NCI-H524 treated with DMSO at 0.1 percent for 48 hours (cell line): ENCODE measurements at regions not wholly inside any gene's neighbourhood (a gene's known extent, or its start where the extent isn't known, plus 50 kb on each side); places are given as distances from the start of the nearest gene placed in this dataset.

Source experiments
- DNase-seq: peaks from one replicate; lab custom pipeline; 2025; lab: John Stamatoyannopoulos, UW

GRCh38 chr2:241924069-241924908 lies 54.8 kb downstream of the RTP5 start:
- DNase-seq: no peak

DNA sequence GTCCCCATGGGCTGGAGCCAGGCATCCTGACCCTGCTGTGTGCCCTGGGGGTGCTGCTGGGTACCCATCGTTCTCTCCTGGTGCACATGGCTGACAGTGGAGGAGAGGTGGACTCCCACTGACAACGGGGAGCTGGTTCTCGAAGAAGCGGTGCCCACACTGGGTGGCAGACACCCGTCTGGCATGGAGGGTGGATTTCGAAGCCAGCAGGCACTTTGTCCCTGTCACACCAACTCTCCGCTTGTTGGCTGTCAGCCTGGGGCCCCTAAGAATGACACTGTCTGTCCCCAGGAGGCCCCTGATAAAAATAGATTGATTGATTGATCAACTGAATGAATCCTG lies 55.4 kb downstream of the RTP5 start:
- DNase-seq: no peak

DNA sequence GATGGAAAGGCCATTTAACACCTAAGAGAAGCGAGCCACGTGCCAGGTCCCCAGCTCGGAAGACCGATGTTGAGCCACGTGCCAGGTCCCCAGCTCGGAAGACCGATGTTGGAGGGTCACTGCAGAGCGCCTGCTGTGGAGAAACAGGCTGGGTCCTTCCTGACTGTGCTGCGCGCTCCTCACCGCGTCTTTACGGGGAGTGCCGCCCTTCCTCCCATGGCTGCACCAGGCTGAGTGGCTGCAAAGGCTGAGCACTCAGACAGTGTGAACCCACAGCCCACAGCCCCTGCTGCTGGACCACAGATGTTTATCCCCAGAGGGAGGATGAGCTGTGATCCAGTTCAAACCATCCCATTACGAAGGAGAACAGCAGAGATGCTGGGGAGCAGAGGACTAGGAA lies 55.7 kb downstream of the RTP5 start:
- DNase-seq: no peak

DNA sequence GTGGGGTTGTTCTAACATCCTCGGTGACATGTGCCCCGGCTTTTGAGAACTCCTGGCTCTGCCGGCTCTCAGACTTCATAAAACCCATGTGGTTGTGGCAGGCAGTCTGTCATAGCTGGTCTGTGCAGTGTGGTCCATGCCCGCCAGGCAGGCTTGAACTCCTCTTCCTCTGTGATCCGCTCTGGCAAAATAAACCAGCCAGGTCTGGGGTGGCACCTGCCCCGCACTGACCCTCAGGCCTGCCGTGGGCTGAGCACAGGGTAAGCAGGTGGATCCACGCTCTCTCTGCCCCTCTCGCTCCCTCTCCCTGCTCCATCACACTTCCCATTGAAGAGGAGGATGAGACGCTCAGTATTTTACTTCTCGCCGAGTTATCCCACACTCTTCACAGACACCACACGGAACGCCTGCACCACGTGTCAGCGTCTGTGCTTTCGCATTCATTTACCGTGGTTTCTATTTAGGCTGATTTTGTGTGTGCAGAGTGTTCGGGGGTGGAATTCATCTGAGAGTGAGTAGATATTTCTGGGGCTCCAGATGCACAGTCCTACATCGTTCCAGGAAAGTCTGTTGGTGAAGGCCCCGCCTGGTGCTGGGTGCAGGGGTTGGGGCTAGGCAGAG lies 56.4 kb downstream of the RTP5 start:
- DNase-seq: no peak

DNA sequence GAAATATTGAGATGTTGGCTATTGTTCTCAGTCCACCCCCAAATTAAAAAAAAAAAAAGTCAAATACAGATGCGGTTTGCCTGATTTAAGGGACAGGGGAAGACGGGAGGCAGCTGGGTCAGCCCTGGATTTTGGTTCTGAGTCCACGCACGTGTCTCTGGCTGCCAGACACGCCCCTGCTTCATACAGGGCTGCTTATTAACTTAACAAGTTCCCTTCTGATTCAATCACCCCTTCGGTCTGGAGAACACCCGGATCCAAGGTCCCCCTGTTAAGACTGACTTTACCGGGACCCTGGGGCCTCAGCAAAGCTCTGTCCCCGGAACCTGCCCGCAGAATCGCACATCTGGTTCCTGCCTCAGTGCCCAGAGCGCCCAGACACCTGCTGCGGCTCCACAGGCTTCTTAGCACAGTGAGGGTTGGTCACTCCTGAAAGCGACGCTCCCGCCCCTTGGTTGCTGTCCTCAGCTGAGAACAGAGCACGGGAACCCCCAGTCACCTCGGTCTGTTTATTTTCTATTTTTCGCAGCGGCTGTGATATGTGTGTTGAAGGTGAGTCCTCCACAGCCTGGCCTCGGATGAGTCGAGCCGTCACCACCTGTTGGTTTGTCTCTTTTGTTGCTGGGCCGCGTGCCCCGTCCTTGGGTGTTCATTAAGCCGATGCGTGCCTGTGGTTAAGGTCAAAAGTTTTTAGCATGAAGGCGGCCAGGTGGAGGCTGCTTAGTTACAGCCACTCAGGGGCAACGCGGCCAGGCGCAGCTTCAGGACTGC lies 57.2 kb downstream of the RTP5 start:
- DNase-seq: no peak

GRCh38 chr2:241929551-241930490 lies 60.3 kb downstream of the RTP5 start:
- DNase-seq: no peak

- DNase-seq: no peak
These were observed 61.8 kb downstream of the RTP5 start for GRCh38 chr2:241931084-241931975.

- no peak for DNase-seq
These were observed 62.7 kb downstream of the RTP5 start for GRCh38 chr2:241931976-241932898.

DNA sequence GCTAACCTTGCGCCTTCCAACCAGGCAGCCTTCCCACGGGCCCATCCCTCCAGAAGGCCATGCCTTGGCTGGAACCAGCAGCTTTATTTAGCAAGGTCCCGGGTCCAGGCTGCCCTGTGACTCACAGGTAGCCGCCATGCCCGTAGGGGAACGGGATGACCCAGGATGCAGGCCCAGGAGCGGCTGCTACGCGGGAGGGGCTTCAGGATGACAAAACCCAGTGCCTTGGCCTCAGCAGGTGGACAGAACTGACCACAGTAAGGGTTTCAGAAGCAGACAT lies 63.3 kb downstream of the RTP5 start:
- DNase-seq: no peak

GRCh38 chr2:241933179-241933911 lies 63.8 kb downstream of the RTP5 start:
- DNase-seq: no peak

- DNase-seq: no peak
These were observed 65.8 kb downstream of the RTP5 start for GRCh38 chr2:241935314-241935713.

DNA sequence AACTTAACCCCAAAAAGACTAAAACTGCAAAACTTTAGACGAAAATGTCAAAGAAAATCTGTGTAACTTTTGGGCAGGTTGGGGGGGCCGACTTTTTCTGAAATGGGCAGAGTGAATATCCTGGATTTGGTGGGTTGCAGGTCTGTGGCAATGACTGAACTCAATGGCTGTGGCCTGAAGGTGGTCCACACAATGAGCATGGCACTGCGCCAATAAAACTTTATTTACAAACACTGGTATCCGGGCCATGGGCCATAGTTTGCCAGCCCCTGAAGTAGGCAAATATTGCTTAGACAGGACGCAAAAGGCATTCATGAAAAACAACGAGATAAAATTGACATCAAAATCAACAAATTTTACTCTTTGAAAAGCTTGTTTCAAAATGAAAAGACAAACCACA lies 66.2 kb downstream of the RTP5 start:
- no peak for DNase-seq

GRCh38 chr2:241936457-241937133 lies 67.1 kb downstream of the RTP5 start:
- DNase-seq: no peak

GRCh38 chr2:241937297-241937696 lies 67.8 kb downstream of the RTP5 start:
- DNase-seq: no peak

- DNase-seq: no peak
These were observed 70.0 kb downstream of the RTP5 start for GRCh38 chr2:241939541-241939940.

DNA sequence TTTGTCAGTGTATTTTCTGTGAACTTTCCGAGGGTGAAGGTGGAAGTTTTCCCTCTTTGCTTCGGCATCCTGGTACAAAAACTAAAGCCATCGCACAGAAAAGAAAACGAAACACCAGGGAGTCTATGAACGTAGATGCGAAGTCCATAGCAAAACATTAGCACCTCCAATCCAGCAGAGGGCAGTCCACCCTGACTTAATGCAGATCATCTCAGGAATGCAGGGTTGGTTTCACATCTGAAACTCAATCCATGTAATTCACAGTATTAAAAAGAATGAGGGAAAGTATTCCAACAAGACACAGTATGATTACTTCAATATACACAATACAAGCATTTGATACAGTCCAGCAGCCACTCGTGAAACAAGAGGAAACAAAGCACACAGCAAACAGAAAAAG lies 70.8 kb downstream of the RTP5 start:
- no peak for DNase-seq

GRCh38 chr2:241941691-241942301 lies 72.3 kb downstream of the RTP5 start:
- no peak for DNase-seq
